SK-N-DZ (cell line): ENCODE measurements at regions not wholly inside any gene's neighbourhood (a gene's known extent, or its start where the extent isn't known, plus 50 kb on each side); places are given as distances from the start of the nearest gene placed in this dataset.

Experiments
- DNase-seq: peaks from one replicate; pipeline ENCODE4 v3.0.0-alpha.2; 2015; ENCODE audit warnings: low spot score

- DNase-seq = no peak
These were observed 83.3 kb upstream of the PCGF5 start for GRCh38 chr10:91137011-91137643.

- peak; percentile 22 for DNase-seq
These were observed 82.6 kb upstream of the PCGF5 start for GRCh38 chr10:91137822-91138221.

- DNase-seq = no peak
These were observed 79.4 kb upstream of the PCGF5 start for GRCh38 chr10:91140995-91141549.

- no peak for DNase-seq
These were observed 75.5 kb upstream of the PCGF5 start for GRCh38 chr10:91144961-91145360.

GRCh38 chr10:91146146-91146545 lies 74.3 kb upstream of the PCGF5 start:
- no peak for DNase-seq

- DNase-seq = no peak
These were observed 70.9 kb upstream of the PCGF5 start for GRCh38 chr10:91149550-91149949.

GRCh38 chr10:91150631-91151030 lies 69.8 kb upstream of the PCGF5 start:
- DNase-seq = no peak

GRCh38 chr10:91153508-91153907 lies 67.0 kb upstream of the PCGF5 start:
- DNase-seq = no peak

GRCh38 chr10:91154842-91155241 lies 65.6 kb upstream of the PCGF5 start:
- no peak for DNase-seq

- no peak for DNase-seq
These were observed 64.3 kb upstream of the PCGF5 start for GRCh38 chr10:91156196-91156595.

GRCh38 chr10:91159254-91159783 lies 61.1 kb upstream of the PCGF5 start:
- no peak for DNase-seq

- DNase-seq = no peak
These were observed 58.4 kb upstream of the PCGF5 start for GRCh38 chr10:91162050-91162494.

GRCh38 chr10:91162495-91163268 lies 57.8 kb upstream of the PCGF5 start:
- DNase-seq = peak; percentile 13

- peak; percentile 40 for DNase-seq
These were observed 57.1 kb upstream of the PCGF5 start for GRCh38 chr10:91163269-91163868.

GRCh38 chr10:91163869-91164474 lies 56.5 kb upstream of the PCGF5 start:
- DNase-seq = no peak

- DNase-seq = no peak
These were observed 55.9 kb upstream of the PCGF5 start for GRCh38 chr10:91164520-91165065.

GRCh38 chr10:91167406-91167805 lies 53.1 kb upstream of the PCGF5 start:
- DNase-seq = no peak

GRCh38 chr10:91170418-91170817 lies 50.0 kb upstream of the PCGF5 start:
- DNase-seq = no peak
